Stimulated activated CD4-positive, alpha-beta T cell treated with anti-CD3 and anti-CD28 coated beads, Interleukin-2, amount 100 ng/mL, for 4 hours (primary cell): ENCODE measurements at regions not wholly inside any gene's neighbourhood (a gene's known extent, or its start where the extent isn't known, plus 50 kb on each side); places are given as distances from the start of the nearest gene placed in this dataset.

Source experiments
- DNase-seq: peaks from one replicate; pipeline ENCODE4 v3.0.0-alpha.2; 2020; ENCODE audit warnings: low read depth

DNA sequence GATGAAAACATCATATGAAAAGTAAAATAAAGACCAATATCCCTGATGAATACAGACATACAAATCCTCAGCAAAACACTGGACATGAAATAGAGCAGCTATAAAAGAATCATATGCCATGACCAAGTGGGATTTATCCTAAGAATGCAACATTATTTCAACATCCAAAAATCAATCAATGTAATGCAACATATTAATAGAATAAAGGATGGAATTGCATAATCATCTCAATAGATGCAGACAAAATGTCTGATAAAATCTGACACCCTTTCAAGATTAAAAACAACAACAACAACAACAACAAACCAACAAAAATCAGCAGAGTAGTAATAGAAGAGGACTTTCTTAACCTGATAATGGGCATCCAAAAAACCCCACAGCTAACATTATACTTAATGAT lies 63.8 kb upstream of the IL1R1 start:
- no peak for DNase-seq

GRCh38 chr2:102080451-102081242 lies 61.9 kb upstream of the IL1R1 start:
- DNase-seq = no peak

- no peak for DNase-seq
These were observed 61.4 kb upstream of the IL1R1 start for GRCh38 chr2:102081243-102081522.

- no peak for DNase-seq
These were observed 60.9 kb upstream of the IL1R1 start for GRCh38 chr2:102081606-102082005.

- peak; percentile 50 for DNase-seq
These were observed 59.8 kb upstream of the IL1R1 start for GRCh38 chr2:102082571-102083392.

- DNase-seq = no peak
These were observed 59.2 kb upstream of the IL1R1 start for GRCh38 chr2:102083393-102083703.

DNA sequence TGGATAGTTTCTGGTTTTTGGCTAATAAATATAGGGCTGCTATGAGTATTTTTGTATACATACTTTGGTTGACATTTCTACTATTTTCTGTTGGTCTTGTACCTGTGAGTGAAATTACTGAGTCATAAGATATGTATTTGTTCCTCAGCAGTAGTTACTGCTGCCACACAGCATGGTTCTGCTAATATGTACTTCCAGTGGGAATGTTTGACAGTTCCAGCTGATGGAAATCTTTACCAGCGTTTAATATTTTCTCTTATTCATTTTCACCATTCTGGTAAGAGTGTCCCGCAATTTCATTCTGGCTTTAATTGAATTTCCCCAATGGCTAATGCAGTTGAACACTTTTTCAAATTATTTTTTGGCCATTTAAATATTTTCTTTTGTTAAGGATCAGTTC lies 57.9 kb upstream of the IL1R1 start:
- no peak for DNase-seq

DNA sequence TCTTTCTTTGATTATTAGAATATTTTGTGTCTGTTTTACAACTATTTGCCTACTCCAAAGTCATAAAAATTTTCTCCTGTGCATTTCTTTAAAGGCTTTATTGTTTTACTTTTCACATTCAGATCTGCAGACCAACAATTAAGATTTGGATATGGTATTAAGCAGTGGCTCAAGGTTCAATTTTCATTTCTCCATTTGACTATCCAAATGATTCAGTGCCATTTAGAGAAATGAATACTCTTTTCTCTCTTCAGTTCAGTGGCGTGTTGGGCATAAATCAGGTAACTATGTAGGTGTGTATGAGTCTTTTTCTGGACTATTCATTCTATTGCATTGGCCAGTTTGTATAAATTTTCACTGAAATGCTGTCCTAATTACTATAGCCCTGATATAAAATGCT lies 57.3 kb upstream of the IL1R1 start:
- no peak for DNase-seq

DNA sequence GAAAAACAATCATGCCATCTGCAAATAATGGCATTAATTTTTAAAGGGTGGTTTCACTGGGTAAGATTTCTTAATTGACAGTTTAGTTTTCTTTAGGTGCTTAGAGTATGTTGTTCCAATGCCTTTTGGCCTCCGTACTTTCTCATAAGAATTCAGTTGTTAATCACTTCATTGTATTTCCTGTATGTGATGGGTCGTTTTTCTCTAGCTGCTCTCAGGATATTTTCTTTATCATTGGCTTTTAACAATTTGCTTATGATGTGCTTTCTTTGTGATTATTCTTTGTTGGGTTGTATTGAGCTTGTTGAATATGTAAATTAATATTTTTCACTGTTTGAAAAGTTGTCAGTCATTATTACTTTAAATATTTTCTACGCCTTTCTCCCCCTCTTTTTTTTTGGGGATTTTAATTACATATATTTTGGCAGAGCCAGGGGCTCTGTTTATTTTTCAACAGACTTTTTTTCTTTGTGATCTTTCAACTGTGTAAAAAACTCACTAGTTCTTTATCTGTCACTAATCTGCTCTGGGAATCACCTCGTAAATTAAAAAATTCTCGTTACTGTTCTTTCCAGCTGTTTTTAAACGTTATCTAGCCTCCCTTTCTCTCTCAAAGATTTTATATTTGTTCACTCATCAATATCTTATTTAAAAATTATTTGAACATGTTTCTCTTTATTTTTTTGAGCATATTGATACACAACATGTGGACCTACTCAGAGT lies 56.2 kb upstream of the IL1R1 start:
- DNase-seq = no peak

DNA sequence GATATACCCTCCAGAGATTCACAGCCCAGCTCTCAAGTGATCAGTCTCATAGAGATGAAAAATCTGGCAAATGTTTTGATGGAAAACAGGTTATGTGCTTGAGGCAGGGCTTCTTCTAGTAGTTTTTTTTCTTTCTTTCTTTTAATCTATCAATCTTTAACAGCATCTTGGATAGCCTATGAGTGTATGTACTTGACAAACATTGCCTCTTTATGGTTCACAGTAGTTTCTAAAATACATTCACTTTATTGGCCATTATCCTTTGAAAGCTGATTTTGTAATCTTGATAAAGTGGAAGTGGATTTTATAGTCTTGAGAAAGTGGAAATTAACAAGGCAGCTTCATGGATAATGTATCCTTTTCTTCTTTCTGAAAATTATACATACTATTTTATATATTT lies 51.4 kb upstream of the IL1R1 start:
- DNase-seq = no peak

GRCh38 chr2:102091908-102092307 lies 50.6 kb upstream of the IL1R1 start:
- no peak for DNase-seq

DNA sequence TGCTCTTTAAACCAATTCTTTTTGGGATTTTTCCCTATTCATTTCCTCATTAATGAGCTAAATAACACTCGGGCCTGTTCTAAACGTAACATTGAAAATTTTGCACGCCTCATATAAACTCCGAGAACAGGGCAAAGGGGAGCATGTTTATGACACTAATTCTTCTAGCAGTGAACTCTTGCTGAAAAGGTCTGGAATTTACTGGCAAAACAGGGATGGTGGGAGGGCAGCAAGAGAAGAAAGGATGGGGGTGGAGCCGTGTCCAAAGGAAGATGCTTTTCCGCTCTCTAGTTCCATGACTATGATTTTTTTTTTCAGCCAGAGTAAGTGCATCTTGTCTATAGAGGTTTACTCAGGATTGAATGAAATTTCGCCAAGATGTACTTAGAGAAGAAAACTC lies 50.0 kb upstream of the IL1R1 start:
- DNase-seq = no peak
